ENCODE measurements at regions not wholly inside any gene's neighbourhood (a gene's known extent, or its start where the extent isn't known, plus 50 kb on each side); places are given as distances from the start of the nearest gene placed in this dataset.
"Not testable (repeated sequence)": the region's sequence is repeated elsewhere in the genome, so short reads cannot be mapped to it uniquely, and the experiment has no call there.

DNA sequence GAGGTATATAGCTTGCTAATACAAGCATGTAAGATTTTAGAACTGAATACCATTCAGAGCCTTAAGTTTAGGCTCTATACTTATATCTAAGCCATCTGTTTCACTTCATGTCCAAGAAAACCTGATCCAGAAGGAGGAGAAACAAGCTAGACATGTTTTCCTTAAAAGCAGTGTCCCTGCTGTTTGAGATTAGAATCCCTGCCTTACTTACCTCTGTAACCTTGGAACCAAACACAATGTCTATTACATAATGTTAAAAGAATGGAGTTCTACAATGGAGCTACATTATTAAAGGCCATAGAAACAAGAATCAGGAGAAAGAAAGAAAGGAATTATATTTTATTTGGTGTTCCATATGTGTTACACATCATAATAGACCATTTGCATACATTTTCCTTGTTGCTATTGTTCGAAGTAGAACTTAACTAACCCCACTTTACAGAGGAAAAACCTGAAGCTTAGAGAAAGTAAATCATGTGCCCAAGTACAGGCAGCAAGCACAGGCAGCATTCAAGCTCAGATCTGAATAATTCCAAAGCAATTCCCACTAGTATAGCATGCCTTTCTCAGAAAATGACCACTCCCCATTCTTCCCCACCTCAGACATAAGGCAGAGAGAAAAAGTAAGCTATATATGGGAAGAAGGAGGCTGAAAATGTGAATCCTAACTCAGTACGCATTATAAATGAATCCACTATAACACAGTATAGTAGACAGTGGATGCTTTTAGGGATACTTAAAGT is 380.1 kb upstream of the SPAG17 start:
- no peak for DNase-seq (ENCODE audit: low read depth, low spot score)

DNA sequence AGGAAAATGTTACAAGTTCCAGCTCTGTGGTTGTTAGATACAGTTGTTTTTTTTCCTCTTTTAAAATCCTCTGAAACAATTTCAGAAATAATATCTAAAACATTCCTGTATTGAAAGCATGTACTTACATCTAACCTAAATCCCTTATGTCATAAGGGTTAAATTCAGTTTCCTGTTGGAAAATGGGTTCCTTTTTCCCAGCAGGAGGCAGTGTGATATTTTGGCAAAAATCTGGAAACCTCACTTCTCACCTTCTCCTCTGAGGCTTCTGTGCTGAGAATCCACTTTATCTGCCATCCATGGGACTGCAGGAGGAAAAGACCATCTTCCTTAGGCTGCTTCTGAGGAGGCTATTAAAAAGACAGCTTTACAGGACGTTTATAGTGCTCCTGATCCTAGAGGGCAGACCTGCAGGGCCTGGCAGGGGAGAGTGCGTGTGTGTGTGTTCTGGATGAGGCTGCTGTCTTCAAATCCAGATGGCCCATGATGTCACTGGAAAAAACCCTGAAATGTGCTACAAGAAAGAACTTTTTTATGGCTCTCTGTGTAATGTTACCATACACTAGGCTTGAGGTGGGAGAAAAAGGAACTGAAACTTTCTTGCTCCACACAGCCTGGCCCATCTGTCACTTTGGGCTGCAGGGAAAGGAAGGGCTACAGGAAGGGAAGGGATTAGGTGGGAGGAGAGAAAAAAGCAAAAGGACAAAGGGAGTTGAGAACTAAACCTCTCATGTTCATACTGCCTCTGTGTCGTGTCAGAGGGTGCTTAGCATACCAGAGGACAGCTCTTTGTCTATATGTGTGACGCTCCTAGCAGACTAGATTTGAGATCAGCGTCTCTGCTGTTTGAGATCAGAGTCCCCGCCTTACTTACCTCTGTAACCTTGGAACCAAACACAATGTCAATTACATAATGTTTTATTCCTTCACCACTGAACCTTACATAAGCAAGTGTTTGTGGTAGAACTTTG is 379.2 kb upstream of the SPAG17 start:
- no peak for DNase-seq (ENCODE audit: low read depth, low spot score)

DNA sequence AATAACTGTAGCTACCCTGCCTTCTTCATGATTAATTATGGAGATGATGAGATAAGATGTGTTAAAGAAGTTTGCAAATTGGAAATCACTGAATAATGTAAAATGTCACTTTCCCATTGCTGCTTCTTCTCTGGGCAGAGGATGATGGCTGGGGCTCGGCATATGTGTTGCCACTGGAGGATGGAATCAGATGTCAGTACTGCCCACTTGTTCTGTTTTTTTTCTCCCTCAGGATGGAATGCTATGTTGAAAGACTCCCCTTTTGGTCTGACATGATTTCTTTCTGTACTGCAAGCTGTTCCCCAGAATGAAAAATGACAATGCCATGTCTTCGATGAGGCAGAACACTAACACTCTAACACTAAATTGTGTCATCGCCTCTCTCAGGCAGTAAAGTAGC is 373.9 kb upstream of the SPAG17 start:
- DNase-seq (ENCODE audit: low read depth, low spot score) = no peak

DNA sequence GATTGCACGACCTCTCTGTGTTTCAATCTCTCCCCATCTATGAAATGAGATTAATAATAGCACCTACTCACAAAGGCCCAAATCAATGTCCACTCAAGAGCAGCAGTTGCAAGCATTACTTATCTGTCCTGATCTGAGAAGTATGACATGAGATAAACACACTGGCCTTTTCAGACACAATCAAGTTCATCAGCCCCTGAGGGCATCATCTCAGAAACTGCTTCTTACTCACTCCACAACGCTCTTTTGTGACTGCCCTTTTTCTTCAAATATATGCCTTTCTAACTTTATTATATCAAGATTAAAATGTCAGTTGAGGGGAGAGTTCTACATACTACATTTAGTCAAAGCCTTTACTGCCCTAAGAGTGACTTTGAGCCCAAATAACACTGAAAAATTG is 371.9 kb upstream of the SPAG17 start:
- no peak for DNase-seq (ENCODE audit: low read depth, low spot score)

GRCh38 chr1:118555638-118556037 is 370.6 kb upstream of the SPAG17 start:
- DNase-seq (ENCODE audit: low read depth, low spot score) = no peak

- no peak for DNase-seq (ENCODE audit: low read depth, low spot score)
Observed at GRCh38 chr1:118535901-118536300, 350.9 kb upstream of the SPAG17 start.

GRCh38 chr1:118511922-118512321 is 326.9 kb upstream of the SPAG17 start:
- not testable (repeated sequence) for DNase-seq (ENCODE audit: low read depth, low spot score)

GRCh38 chr1:118504867-118505266 is 319.8 kb upstream of the SPAG17 start:
- no peak for DNase-seq (ENCODE audit: low read depth, low spot score)

GRCh38 chr1:118504221-118504644 is 319.2 kb upstream of the SPAG17 start:
- no peak for DNase-seq (ENCODE audit: low read depth, low spot score)

DNA sequence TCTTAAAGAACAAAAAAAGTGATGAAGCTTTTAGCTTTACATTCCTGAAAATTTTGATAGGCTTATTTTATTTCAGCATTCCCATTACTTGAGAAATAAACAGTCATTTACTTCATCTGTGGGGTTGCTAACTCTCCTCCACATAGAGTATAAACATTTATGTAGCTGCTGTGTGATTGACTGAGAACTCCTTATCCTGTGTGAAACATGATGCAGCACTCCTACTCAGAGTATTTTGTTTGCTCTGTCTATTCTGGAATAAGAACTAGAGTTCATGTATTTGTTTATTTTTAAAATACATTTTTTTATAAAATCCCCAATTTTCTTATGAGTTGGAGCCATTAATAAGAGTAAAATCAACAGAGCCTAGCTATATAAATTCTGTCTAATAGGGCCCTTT is 318.7 kb upstream of the SPAG17 start:
- no peak for DNase-seq (ENCODE audit: low read depth, low spot score)

GRCh38 chr1:118494998-118495397 is 310.0 kb upstream of the SPAG17 start:
- DNase-seq (ENCODE audit: low read depth, low spot score) = no peak

DNA sequence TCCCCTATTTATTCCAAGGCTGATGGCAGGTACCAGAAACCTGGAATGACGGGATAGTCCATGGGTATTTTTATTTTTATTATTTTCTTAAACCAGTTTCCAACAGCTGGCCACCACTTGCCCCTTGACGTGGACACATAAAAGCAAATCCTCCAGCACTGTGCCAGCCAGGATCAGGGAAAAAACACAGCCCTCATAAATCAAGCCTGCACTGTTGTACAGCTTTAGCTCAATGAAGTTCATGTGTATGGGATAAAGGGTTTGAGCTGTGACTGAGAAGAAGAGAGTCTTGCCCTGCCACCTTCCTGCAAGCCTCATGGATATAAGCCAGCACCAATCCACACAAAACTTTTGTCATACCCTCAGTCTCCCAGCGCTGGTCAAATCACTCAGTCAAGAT is 303.8 kb upstream of the SPAG17 start:
- DNase-seq (ENCODE audit: low read depth, low spot score) = no peak

DNA sequence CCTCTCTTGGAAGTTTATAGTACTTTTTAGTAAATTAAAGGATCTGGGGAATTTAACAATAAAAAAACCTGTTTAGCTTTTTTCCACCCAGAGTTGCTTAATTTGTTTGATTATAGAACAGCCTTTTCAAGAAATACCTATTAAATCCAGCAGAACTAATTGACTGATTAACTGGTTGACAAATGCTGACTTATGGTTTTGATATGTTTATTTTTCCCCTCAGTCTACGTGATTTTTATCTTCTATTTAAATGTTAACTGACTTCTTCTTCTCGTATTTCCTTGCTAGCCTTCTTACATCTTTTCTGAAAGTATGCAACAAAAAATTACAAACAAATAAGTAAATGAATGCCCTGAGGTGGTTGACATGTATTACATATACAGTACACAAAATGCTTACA is 302.9 kb upstream of the SPAG17 start:
- no peak for DNase-seq (ENCODE audit: low read depth, low spot score)

DNA sequence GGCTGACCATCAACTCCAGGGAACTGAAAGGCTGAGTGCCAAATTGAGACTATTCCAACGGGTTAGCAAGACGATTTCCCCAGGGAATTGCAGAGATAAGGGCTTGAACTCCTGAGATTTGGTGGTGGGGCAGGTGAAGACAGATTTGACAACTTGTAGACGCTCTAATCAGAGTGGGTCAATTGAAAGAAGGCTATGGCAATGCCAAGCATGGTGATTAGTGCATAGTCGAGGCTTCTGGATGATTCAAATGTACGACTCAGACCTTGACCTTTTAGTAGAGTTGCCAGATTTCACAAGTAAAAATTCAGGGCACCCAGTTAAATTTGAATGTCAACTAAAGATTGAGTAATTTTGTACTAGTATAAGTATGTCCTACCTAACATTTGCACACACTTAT is 302.1 kb upstream of the SPAG17 start:
- DNase-seq (ENCODE audit: low read depth, low spot score) = no peak

- DNase-seq (ENCODE audit: low read depth, low spot score) = no peak
Observed at GRCh38 chr1:118486199-118486598, 301.2 kb upstream of the SPAG17 start.

DNA sequence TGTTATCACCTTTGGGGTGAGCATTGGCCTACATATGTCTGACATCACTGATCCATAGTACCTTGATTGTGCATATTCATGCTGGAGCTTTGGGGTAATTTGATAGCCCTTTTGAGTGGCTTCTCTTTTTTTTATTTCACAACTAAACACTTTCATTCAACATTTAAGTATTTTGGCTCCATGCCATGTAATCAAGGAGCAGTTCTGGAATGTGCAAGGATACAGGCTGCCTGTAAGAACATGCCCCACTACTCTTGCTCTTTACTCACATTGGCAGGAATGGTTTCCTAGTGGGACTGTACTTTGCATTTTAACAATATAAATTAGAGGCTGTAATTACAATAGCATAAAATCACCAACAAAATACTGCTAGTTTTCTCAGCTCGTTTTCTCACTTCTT is 300.7 kb upstream of the SPAG17 start:
- DNase-seq (ENCODE audit: low read depth, low spot score) = no peak

GRCh38 chr1:118484893-118485292 is 299.9 kb upstream of the SPAG17 start:
- DNase-seq (ENCODE audit: low read depth, low spot score) = no peak

DNA sequence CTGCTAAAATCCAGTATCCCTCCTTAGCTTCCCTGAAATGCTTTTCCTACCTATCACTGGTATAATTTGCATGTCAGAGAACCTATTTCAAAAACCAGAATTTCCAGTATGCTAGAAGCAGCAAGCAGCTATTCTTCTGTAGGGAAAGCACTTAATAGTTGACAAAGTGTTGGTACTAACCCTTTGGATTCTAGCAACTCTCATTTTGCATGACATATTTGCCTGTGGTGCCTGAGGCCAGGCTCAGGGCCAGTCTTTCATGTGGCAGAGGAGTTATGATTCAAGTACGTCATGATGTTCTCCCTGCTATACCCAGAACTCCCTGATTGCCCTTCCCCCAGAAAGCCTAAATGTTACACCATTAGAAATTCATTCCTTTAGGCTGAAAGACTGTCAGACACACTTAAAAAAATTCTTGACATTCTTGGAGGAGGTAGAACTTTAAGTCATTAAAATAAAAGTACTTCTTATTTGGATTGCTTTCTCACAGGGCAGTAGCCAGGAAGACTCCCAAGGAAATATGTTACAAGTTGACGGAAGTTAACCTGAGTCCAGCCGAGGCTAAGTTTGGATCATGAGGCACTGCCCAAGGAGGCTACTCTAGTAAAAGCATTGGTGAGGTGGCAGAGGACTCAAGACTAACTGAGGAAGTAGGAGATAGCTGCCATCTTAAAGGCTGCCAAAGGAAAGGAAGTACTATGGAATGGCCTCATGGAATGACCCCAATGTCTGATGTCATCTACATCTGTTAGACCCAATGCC is 298.4 kb upstream of the SPAG17 start:
- DNase-seq (ENCODE audit: low read depth, low spot score) = no peak

DNA sequence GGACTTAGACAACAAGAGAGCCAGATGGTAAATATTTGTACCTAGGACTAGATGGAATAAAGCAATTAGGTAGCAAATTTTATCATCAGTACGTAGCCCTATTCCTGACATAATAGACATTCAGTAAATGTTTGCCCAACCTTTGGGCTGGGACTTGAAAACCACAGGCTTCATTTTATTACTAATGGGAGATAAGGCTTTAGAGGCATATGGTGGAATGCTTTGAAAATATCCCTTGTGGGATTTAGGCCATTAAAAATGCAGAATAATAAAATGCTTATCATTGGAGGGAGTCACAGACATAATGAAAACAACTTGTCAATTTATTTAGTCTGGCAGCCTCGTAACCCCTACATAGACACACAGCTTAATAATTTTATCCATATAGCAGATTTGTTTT is 296.1 kb upstream of the SPAG17 start:
- DNase-seq (ENCODE audit: low read depth, low spot score) = no peak

DNA sequence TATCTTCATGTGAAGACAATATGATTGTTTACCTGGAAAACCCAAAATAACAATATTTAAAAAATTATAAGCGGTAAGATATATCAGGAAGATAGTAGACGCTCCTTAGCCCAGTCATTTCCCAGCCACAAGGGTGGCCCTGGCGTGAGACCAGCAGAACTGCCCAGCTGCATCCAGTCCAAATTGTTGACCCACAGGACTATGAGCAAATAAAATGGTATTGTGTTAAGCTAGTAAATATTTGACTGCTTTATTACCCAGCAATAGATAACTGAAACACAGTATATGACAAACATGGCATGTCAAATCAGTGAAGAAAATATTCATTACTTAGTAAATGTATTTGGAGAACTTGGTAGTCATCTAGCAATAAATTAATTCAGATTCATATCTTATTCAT is 294.3 kb upstream of the SPAG17 start:
- no peak for DNase-seq (ENCODE audit: low read depth, low spot score)

DNA sequence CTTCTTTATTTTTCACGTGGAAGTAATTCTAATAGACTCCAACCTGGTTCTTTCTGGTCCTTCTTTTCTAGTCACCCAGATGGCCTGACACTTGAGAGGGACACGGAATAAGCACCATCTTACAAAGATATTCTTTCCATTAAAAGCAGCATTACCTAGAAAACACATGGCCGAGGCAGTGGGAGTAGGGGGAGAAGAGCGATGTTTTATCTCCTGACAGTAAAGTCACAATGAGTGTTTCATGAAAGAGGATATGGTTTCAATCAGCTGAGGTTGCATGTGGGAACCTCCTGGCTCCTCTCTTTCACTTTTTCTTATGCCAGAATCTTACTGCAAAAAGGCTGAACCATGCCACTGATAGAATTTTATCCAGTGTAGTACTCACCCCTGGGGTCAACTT is 288.8 kb upstream of the SPAG17 start:
- DNase-seq (ENCODE audit: low read depth, low spot score) = no peak

DNA sequence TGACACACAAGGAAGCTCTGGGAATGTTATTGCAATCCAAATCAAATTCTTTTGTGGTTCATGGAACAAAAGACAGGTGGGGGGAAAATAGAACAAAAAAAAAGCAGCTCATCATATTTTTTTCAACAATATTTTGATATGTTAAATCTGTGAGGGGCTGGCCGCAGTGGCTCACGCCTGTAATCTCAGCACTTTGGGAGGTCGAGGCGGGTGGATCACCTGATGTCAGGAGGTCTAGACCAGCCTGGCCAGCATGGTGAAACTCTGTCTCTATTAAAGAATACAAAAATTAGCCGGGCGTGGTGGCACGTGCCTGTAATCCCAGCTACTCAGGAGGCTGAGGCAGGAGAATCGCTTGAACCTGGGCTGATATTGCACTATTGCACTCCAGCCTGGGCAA is 279.4 kb upstream of the SPAG17 start:
- not testable (repeated sequence) for DNase-seq (ENCODE audit: low read depth, low spot score)

All from astrocyte of the hippocampus (primary cell).